ENCODE measurements at regions not wholly inside any gene's neighbourhood (a gene's known extent, or its start where the extent isn't known, plus 50 kb on each side); places are given as distances from the start of the nearest gene placed in this dataset.
"Not testable (repeated sequence)": the region's sequence is repeated elsewhere in the genome, so short reads cannot be mapped to it uniquely, and the experiment has no call there.

DNA sequence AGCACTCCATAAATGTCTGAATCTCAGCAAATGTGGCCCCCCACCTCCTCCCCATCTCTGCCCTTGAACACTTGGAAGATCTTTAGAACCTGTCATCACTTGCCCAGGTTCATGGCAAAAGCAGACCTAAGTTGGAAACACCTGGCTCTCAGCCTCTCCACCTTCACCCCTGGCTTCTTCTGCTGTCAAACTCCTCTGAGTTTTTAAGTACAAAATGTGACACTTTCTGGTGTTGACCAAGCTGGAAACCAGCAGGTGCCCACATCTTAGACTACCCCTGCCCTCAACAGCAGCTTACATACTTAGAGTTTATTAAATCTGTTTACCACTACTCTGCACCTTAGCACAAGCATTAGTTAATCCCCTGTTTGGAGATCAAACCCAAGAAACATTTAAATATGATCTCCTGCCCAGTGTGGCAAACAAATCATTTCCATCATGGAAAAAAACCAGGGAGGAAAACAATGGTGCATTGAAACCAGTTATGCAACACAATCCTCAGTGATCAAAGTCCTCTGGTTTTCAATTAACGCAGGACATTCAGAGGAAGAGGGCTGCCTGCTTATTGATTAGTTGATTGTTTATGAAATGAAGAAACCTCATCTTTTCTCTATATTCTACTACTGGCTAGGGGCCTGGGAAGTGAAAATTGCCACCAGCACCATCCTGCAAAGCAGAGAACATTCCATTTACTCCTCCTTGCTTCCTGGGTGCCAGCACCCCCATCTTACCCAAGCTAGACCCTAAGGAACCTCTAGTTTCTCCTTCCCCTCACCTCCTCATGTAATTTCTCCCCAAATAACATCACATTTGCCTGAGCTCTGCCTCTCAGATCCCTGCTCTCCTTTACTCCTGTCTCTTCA is 139.4 kb upstream of the RAB4A start:
- DNase-seq (ENCODE audit: low read depth in 2 of 2) = no peak

- no peak for DNase-seq (ENCODE audit: low read depth in 2 of 2)
These were observed 138.8 kb upstream of the RAB4A start for GRCh38 chr1:229132106-229132443.

DNA sequence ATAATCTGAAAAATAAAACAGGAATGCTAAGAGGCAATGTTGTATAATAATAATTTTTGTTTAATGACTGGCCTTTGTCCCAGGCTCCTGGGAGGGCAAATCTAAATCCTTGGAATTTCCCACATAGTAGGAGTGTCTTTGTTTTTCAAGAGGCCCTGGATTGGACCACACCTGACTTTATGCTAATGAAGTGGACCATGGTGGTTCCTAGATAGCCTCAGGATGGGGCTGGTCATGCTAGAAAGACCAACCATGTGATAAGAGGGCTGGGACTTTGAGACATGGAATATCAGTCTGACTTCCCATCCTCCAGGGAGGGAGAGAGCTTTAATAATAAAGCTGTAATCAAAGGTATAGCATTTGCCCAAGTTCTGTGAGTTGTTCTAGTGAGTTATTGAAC is 138.2 kb upstream of the RAB4A start:
- DNase-seq (ENCODE audit: low read depth in 2 of 2) = no peak

GRCh38 chr1:229133151-229133550 is 137.8 kb upstream of the RAB4A start:
- DNase-seq (ENCODE audit: low read depth in 2 of 2) = no peak

- no peak for DNase-seq (ENCODE audit: low read depth in 2 of 2)
These were observed 137.1 kb upstream of the RAB4A start for GRCh38 chr1:229133811-229134210.

GRCh38 chr1:229134381-229135217 is 136.3 kb upstream of the RAB4A start:
- DNase-seq (ENCODE audit: low read depth in 2 of 2) = not testable (repeated sequence)

- no peak for DNase-seq (ENCODE audit: low read depth in 2 of 2)
These were observed 135.1 kb upstream of the RAB4A start for GRCh38 chr1:229135773-229136172.

GRCh38 chr1:229136822-229137221 is 134.1 kb upstream of the RAB4A start:
- DNase-seq (ENCODE audit: low read depth in 2 of 2) = no peak

- no peak for DNase-seq (ENCODE audit: low read depth in 2 of 2)
These were observed 133.6 kb upstream of the RAB4A start for GRCh38 chr1:229137271-229137670.

DNA sequence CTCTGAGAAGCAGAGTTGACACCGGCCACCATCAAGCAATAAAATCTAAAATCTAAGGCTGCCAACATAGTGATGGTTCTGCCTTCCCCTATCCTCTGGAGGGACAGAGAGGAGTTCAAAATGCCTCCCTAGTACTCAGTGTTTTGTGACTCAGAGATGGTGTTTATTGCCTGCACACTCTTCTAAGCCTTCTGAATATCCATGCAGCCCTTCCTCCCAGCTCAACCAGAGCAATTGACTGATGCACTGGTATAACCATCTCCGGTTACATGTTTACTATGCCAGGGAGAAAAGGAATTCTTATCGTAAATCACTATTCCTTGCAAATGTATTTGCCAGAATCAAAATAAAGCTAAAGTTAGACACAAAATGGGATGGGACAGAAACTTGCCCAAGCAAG is 132.9 kb upstream of the RAB4A start:
- DNase-seq (ENCODE audit: low read depth in 2 of 2) = no peak

DNA sequence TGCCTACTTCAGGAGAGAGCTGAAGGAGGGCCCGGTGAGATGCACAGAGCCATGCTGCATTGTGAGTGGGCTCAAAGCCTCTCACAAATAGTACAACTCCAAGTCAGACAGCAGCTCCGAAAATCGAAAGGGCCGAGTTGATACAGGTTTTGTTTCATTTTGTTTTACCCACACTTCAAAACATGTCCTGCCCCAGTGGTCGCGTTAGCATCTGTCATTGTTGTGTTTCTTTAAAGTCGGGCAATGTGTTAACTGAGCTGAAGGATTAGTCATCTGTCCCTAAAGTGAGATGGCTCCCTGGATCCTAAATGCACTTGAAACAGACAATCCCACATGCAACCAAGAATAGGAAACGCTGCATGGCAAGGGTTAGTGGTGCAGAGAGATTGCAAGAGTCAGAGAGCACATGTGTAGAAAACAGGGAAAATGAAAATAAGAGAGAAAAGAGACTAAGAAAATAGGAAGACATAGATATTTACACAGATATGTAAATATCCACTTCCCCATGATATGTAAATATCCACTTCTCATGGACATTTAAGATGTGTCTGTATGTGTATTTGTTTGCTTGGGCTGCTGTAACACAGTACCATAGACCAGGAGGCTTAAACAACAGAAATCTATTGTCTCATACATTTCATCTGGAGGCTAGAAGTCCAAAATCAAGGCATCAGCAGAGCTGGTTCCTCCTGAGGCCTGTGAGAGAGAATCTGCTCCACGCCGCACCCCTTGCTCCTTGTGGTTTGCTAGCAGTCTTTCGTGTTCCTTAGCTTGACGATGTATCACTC is 131.4 kb upstream of the RAB4A start:
- DNase-seq (ENCODE audit: low read depth in 2 of 2) = no peak

GRCh38 chr1:229140119-229140396 is 130.9 kb upstream of the RAB4A start:
- DNase-seq (ENCODE audit: low read depth in 2 of 2) = no peak

- no peak for DNase-seq (ENCODE audit: low read depth in 2 of 2)
These were observed 129.6 kb upstream of the RAB4A start for GRCh38 chr1:229141271-229141670.

DNA sequence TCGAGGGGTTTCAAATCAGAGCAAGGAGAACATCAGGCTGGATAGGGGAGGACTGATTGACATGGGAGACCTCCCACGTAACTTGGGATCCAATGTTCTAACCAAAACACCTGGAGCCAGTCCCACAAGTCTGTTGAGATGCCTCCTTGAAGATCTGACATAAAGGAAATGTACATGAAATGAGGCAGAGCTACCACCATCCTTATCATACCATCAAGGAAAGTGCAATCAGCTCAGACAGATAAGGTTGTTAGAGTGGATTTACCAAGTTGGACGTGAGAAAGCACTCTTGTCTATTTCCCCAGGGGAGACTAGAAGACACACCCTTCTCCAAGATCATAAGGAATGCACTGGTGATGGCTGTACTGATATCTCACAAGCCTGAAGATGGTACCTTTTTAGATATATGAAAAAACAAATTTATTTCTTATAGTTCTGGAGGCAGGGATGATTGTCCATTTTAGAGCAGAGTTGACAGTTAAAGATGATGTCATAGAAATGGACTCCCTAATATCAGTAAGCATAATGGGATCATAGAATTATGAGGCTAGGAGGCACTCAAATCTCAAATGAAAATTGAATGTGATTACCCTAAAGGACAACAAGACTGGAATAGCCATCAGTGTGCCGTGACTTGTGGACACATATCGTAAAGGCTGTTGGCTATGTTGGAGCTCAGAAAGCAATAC is 129.1 kb upstream of the RAB4A start:
- DNase-seq (ENCODE audit: low read depth in 2 of 2) = no peak

DNA sequence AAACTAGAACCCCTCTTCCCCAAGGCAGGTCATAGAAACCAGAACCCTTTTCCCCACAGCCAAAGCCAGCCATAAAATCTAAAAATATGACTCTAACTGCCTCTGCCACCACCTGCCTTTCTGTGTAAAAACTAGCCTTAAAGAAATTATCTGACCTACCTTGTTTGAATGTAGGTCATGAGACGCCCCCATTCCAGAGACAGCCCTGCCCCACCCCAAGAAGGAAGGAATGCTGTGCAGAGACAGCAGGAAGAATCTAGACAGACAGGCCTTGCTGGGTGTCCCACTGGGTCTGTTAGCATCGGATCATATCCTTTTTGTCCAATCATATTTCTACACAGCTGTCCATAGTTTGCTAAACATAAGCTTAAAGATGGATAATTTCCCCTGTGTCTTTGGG is 128.4 kb upstream of the RAB4A start:
- no peak for DNase-seq (ENCODE audit: low read depth in 2 of 2)

DNA sequence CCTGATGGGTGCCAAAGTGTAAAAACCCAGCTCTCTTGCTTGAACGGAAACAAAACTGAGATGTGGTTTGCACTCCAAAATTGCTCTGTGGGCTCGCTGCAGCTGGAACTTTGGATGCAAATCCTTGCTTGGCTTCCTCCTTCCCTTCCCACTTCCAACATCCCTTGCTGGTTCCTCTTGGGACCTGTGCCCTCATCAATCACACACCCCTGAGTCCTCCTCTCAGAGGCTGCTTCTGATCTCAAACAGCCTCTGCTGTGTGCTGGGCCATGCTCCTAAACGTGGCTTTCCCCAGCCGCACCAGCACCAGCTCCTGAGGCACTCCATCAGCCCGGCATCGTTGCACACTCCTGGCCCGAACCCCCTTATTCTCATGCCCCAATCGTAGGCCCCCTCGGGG is 124.3 kb upstream of the RAB4A start:
- DNase-seq (ENCODE audit: low read depth in 2 of 2) = no peak

GRCh38 chr1:229147072-229147471 is 123.8 kb upstream of the RAB4A start:
- DNase-seq (ENCODE audit: low read depth in 2 of 2) = no peak

DNA sequence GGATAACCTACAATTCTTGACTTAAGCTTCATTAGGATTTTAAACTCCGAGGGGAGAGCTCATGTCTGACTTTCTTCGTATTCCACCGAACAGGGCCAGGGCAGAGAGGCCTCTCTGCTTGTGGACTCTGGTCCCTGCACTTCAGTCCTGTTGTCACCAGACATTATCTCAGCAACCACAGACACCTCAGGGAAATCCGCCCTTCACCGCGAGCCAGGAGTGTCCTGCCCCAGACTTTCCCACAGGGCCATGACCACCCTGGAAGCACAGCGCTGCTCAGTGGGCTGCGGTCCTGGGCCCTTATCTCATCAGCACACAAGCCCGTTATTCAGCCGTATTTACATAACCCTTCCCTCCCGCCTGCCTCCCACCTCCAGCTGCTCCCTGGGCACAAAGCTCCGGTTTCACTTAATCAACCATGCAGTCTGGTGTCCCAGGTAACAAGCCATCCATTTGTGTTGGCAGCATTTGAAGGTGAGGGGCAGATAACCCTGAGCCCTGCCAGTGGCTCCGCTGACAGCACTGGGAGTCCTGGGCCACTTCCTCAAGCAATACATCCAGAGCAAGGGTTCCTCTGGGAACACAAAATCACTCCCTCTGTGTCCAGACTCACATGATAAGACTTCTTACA is 122.8 kb upstream of the RAB4A start:
- DNase-seq (ENCODE audit: low read depth in 2 of 2) = no peak

DNA sequence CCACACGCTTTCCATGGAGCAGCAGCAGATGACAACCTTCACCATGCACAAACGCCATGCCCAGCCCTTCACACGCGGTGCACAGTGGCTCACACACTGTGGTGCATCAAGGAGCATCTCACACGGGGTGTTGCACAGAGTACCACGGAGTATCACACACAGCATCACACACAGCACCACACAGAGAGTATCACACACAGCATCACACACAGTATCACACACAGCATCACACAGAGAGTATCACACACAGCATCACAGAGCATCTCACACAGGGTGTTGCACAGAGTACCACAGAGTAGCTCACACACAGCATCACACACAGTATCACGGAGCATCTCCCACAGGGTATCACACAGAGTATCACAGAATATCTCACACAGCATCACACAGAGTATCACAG is 122.2 kb upstream of the RAB4A start:
- no peak for DNase-seq (ENCODE audit: low read depth in 2 of 2)

DNA sequence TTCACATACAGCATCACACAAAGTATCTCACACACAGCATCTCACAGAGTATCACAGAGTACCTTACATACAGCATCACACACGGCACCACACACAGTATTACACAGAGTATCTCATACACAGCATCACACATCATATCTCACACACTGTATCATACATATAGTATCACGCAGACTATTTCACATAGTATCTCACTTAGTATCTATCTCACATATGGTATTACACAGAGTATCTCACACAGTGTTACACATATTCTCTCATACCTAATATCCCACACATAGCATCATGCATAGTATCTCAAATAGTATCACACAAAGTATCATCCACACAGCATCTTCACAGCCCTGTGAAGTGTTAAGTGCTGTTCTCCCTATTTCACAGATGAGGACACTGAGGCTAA is 121.5 kb upstream of the RAB4A start:
- no peak for DNase-seq (ENCODE audit: low read depth in 2 of 2)

GRCh38 chr1:229150518-229150917 is 120.4 kb upstream of the RAB4A start:
- DNase-seq (ENCODE audit: low read depth in 2 of 2) = no peak

- DNase-seq (ENCODE audit: low read depth in 2 of 2) = not testable (repeated sequence)
These were observed 119.5 kb upstream of the RAB4A start for GRCh38 chr1:229151412-229151811.

Data from fibroblast of skin of left quadriceps (primary cell).